NOMO-1 (cell line): ENCODE measurements at regions not wholly inside any gene's neighbourhood (a gene's known extent, or its start where the extent isn't known, plus 50 kb on each side); places are given as distances from the start of the nearest gene placed in this dataset.

ENCODE experiments used
- DNase-seq, 2 experiments: peaks; one replicate each; lab custom pipeline; 2025; ENCODE audit not compliant: unreplicated experiment in 2 of 2; lab: John Stamatoyannopoulos, UW

GRCh38 chr2:139864821-139865302 is 1084.7 kb upstream of the NXPH2 start:
- peak in 1 of 2 experiments; percentile 3 for DNase-seq

- no peak for DNase-seq
Observed at GRCh38 chr2:139854769-139855483, 1074.7 kb upstream of the NXPH2 start.

- DNase-seq: no peak
Observed at GRCh38 chr2:139850254-139850890, 1070.2 kb upstream of the NXPH2 start.

GRCh38 chr2:139836769-139837168 is 1056.6 kb upstream of the NXPH2 start:
- no peak for DNase-seq

- DNase-seq: no peak
Observed at GRCh38 chr2:139835101-139835500, 1054.9 kb upstream of the NXPH2 start.

GRCh38 chr2:139828011-139828410 is 1047.8 kb upstream of the NXPH2 start:
- no peak for DNase-seq

- DNase-seq: no peak
Observed at GRCh38 chr2:139825726-139826125, 1045.5 kb upstream of the NXPH2 start.

GRCh38 chr2:139819273-139819796 is 1039.1 kb upstream of the NXPH2 start:
- no peak for DNase-seq

GRCh38 chr2:139814458-139814857 is 1034.3 kb upstream of the NXPH2 start:
- DNase-seq: no peak

- DNase-seq: no peak
Observed at GRCh38 chr2:139813340-139813739, 1033.2 kb upstream of the NXPH2 start.

- no peak for DNase-seq
Observed at GRCh38 chr2:139805441-139805840, 1025.3 kb upstream of the NXPH2 start.

GRCh38 chr2:139798391-139798790 is 1018.2 kb upstream of the NXPH2 start:
- no peak for DNase-seq

GRCh38 chr2:139790807-139791752 is 1010.9 kb upstream of the NXPH2 start:
- DNase-seq: peak in 1 of 2 experiments; percentile 43

- DNase-seq: no peak
Observed at GRCh38 chr2:139790136-139790535, 1009.9 kb upstream of the NXPH2 start.

- no peak for DNase-seq
Observed at GRCh38 chr2:139778732-139779131, 998.5 kb upstream of the NXPH2 start.

- DNase-seq: no peak
Observed at GRCh38 chr2:139773720-139774277, 993.6 kb upstream of the NXPH2 start.

GRCh38 chr2:139769633-139770032 is 989.4 kb upstream of the NXPH2 start:
- DNase-seq: no peak

- no peak for DNase-seq
Observed at GRCh38 chr2:139763705-139764104, 983.5 kb upstream of the NXPH2 start.

GRCh38 chr2:139759000-139759505 is 978.9 kb upstream of the NXPH2 start:
- DNase-seq: no peak

- DNase-seq: no peak
Observed at GRCh38 chr2:139746901-139747300, 966.7 kb upstream of the NXPH2 start.
